Liver (tissue), 3 donors: ENCODE measurements at regions not wholly inside any gene's neighbourhood (a gene's known extent, or its start where the extent isn't known, plus 50 kb on each side); places are given as distances from the start of the nearest gene placed in this dataset.

Experiments used
- ATF3 ChIP-seq: IDR thresholded peaks from 2 replicates; pipeline ENCODE4 v1.6.1; 2016; ENCODE audit warnings: antibody characterized with exemption
- FOXA2 ChIP-seq: IDR thresholded peaks from 2 replicates; pipeline ENCODE4 v1.6.1; 2016; ENCODE audit warnings: antibody characterized with exemption
- GABPA ChIP-seq, 2 donors: IDR thresholded peaks in 1 of 2; conservative IDR thresholded peaks in 1 of 2; 2 replicates each; pipeline ENCODE4 v1.6.1; 2016; ENCODE audit warnings: antibody characterized with exemption in 2 of 2, mild to moderate bottlenecking in 1 of 2, moderate library complexity in 1 of 2
- HNF4G ChIP-seq: IDR thresholded peaks from 2 replicates; pipeline ENCODE4 v1.6.1; 2016; ENCODE audit warnings: antibody characterized with exemption
- RAD21 ChIP-seq, 2 donors: IDR thresholded peaks; 2 replicates each; pipeline ENCODE4 v1.6.1; 2016; ENCODE audit warnings: antibody characterized with exemption in 2 of 2, mild to moderate bottlenecking in 2 of 2
- REST ChIP-seq: IDR thresholded peaks from 2 replicates; pipeline ENCODE4 v1.6.1; 2016; ENCODE audit warnings: antibody characterized with exemption, mild to moderate bottlenecking
- RXRA ChIP-seq, 2 donors: IDR thresholded peaks; 2 replicates each; pipeline ENCODE4 v1.6.1; 2017 to 2018; ENCODE audit warnings: antibody characterized with exemption in 2 of 2, mild to moderate bottlenecking in 1 of 2
- TAF1 ChIP-seq: conservative IDR thresholded peaks from 2 replicates; pipeline ENCODE4 v1.6.1; 2016; ENCODE audit warnings: antibody characterized with exemption, mild to moderate bottlenecking
- TF ChIP-seq, protein P1 (sequence below): fragments of 150-350 bp; IDR thresholded peaks from 2 replicates; pipeline ENCODE4 v1.5.1; 2017; ENCODE audit warnings: improper control_type of control experiment, low read depth, low read length; ENCODE audit not compliant: missing input control
- TF ChIP-seq, protein P2 (sequence below): IDR thresholded peaks from 2 replicates; pipeline ENCODE4 v1.6.1; 2016; ENCODE audit warnings: antibody characterized with exemption
- donor health status: healthy.
- donor health status: healthy.

- TF ChIP-seq RAD21 (IDR thresholded peaks at IDR 0.05) (no peak), FOXA2 (no peak), RXRA (IDR thresholded peaks at IDR 0.05) (no peak), REST (no peak), HNF4G (no peak), ATF3 (no peak), GABPA (IDR thresholded peaks at IDR 0.05 in 1 of 2, conservative IDR thresholded peaks at IDR 0.05 in 1 of 2) (no peak), TAF1 (no peak)
- TF ChIP-seq, protein P1, sequence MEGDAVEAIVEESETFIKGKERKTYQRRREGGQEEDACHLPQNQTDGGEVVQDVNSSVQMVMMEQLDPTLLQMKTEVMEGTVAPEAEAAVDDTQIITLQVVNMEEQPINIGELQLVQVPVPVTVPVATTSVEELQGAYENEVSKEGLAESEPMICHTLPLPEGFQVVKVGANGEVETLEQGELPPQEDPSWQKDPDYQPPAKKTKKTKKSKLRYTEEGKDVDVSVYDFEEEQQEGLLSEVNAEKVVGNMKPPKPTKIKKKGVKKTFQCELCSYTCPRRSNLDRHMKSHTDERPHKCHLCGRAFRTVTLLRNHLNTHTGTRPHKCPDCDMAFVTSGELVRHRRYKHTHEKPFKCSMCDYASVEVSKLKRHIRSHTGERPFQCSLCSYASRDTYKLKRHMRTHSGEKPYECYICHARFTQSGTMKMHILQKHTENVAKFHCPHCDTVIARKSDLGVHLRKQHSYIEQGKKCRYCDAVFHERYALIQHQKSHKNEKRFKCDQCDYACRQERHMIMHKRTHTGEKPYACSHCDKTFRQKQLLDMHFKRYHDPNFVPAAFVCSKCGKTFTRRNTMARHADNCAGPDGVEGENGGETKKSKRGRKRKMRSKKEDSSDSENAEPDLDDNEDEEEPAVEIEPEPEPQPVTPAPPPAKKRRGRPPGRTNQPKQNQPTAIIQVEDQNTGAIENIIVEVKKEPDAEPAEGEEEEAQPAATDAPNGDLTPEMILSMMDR = no peak
- TF ChIP-seq, protein P2, sequence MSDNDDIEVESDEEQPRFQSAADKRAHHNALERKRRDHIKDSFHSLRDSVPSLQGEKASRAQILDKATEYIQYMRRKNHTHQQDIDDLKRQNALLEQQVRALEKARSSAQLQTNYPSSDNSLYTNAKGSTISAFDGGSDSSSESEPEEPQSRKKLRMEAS = no peak
Measured at GRCh38 chr16:79836144-79836543, 235.6 kb upstream of the MAF start.
